Esophagus squamous epithelium (tissue), 4 donors: ENCODE measurements at regions not wholly inside any gene's neighbourhood (a gene's known extent, or its start where the extent isn't known, plus 50 kb on each side); places are given as distances from the start of the nearest gene placed in this dataset.
"Not testable (repeated sequence)": the region's sequence is repeated elsewhere in the genome, so short reads cannot be mapped to it uniquely, and the experiment has no call there.

ENCODE experiments used
- POLR2A ChIP-seq, 4 donors: fragments of 450-650 bp; IDR thresholded peaks; one replicate each; pipeline ENCODE4 v1.6.1; 2017; ENCODE audit warnings: antibody characterized with exemption in 4 of 4, mild to moderate bottlenecking in 4 of 4, moderate library complexity in 3 of 4
- TF ChIP-seq, protein P1 (sequence below), 6 experiments: fragments of 450-650 bp in 4 of 6; fragments of 200-600 bp in 2 of 6; sonication (generic) in 2 of 6; IDR thresholded peaks; one replicate each; pipeline ENCODE4 v1.5.1; 2016 to 2019; ENCODE audit warnings: antibody characterized with exemption in 6 of 6, mild to moderate bottlenecking in 4 of 6, moderate library complexity in 4 of 6

DNA sequence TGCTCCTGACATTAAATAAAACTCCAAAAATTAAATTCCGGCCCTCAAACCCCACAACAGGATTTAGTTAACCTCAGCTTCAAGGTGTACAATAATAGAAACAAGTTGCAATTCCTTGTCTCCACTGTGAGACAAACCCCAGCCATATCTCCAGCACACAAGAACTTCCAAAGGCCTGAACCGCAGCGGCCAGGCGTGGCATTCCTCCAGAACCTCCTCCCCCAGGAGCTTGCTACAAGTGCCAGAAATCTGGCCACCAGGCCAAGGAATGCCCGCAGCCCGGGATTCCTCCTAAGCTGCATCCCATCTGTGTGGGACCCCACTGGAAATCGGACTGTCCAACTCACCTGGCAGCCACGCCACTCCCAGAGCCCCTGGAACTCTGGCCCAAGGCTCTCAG is 105.0 kb upstream of the UST start:
- TF ChIP-seq, protein P1, sequence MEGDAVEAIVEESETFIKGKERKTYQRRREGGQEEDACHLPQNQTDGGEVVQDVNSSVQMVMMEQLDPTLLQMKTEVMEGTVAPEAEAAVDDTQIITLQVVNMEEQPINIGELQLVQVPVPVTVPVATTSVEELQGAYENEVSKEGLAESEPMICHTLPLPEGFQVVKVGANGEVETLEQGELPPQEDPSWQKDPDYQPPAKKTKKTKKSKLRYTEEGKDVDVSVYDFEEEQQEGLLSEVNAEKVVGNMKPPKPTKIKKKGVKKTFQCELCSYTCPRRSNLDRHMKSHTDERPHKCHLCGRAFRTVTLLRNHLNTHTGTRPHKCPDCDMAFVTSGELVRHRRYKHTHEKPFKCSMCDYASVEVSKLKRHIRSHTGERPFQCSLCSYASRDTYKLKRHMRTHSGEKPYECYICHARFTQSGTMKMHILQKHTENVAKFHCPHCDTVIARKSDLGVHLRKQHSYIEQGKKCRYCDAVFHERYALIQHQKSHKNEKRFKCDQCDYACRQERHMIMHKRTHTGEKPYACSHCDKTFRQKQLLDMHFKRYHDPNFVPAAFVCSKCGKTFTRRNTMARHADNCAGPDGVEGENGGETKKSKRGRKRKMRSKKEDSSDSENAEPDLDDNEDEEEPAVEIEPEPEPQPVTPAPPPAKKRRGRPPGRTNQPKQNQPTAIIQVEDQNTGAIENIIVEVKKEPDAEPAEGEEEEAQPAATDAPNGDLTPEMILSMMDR (IDR thresholded peaks at IDR 0.05): not testable (repeated sequence)
- not testable (repeated sequence) for TF ChIP-seq POLR2A (IDR thresholded peaks at IDR 0.05)
